Chondrocyte (in vitro differentiated cells): ENCODE measurements at regions not wholly inside any gene's neighbourhood (a gene's known extent, or its start where the extent isn't known, plus 50 kb on each side); places are given as distances from the start of the nearest gene placed in this dataset.
"Not testable (repeated sequence)": the region's sequence is repeated elsewhere in the genome, so short reads cannot be mapped to it uniquely, and the experiment has no call there.

Experiments
- DNase-seq: peaks from one replicate; pipeline ENCODE4 v3.0.0; 2021; ENCODE audit warnings: mixed read lengths, low spot score
- H3K27ac Mint-ChIP-seq: one replicate; pipeline ENCODE4 v1.8.0; 2021; ENCODE audit warnings: mild to moderate bottlenecking, moderate library complexity, mixed read lengths; ENCODE audit not compliant: unreplicated experiment
- H3K27me3 Mint-ChIP-seq: 2 replicates; pipeline ENCODE4 v1.8.0; 2021; ENCODE audit warnings: low read depth, mixed read lengths
- H3K36me3 Mint-ChIP-seq: 2 replicates; pipeline ENCODE4 v1.8.0; 2021; ENCODE audit warnings: low read depth, mixed read lengths
- H3K4me1 Mint-ChIP-seq: 2 replicates; pipeline ENCODE4 v1.8.0; 2021; ENCODE audit warnings: low read depth, mild to moderate bottlenecking, mixed read lengths
- H3K4me3 Mint-ChIP-seq: one replicate; pipeline ENCODE4 v1.8.0; 2021; ENCODE audit warnings: mild to moderate bottlenecking, moderate library complexity, mixed read lengths; ENCODE audit not compliant: unreplicated experiment
- H3K9me3 Mint-ChIP-seq: 2 replicates; pipeline ENCODE4 v1.8.0; 2021; ENCODE audit warnings: low read depth, mixed read lengths
- CTCF ChIP-seq: fragments of 200-600 bp; sonication (generic); IDR thresholded peaks from 2 replicates; pipeline ENCODE4 v1.5.0; 2021; ENCODE audit warnings: antibody characterized with exemption, mild to moderate bottlenecking, moderate library complexity

- no peaks in the 10 kb centered on the region for H3K4me1 Mint-ChIP-seq
These were observed 56.2 kb upstream of the LRRTM4 start for GRCh38 chr2:77578354-77578753.

GRCh38 chr2:77579076-77579769 is 57.0 kb upstream of the LRRTM4 start:
- Mint-ChIP-seq H3K27me3 (no peaks in the 10 kb centered on the region), H3K4me1 (no peaks in the 10 kb centered on the region), H3K36me3 (no peaks in the 10 kb centered on the region), H3K4me3 (no peak overlapping the region), H3K27ac (no peak overlapping the region), H3K9me3 (peaks cover 11% of the 10 kb centered on the region)
- no peak for DNase-seq
- no peak for TF ChIP-seq CTCF

More at GRCh38 chr2:77578354-77578753, 56.2 kb upstream of the LRRTM4 start:
- Mint-ChIP-seq H3K4me3 (no peak overlapping the region), H3K9me3 (peaks cover 3% of the 10 kb centered on the region), H3K27ac (no peak overlapping the region), H3K27me3 (no peaks in the 10 kb centered on the region), H3K36me3 (no peaks in the 10 kb centered on the region)
- no peak for TF ChIP-seq CTCF
- no peak for DNase-seq

- Mint-ChIP-seq H3K27ac (no peak overlapping the region), H3K36me3 (no peaks in the 10 kb centered on the region), H3K4me1 (no peaks in the 10 kb centered on the region), H3K9me3 (peaks cover 16% of the 10 kb centered on the region), H3K27me3 (peaks cover 1% of the 10 kb centered on the region), H3K4me3 (no peak overlapping the region)
- no peak for TF ChIP-seq CTCF
- no peak for DNase-seq
These were observed 66.3 kb upstream of the LRRTM4 start for GRCh38 chr2:77588438-77588837.

GRCh38 chr2:77590298-77590917 is 68.2 kb upstream of the LRRTM4 start:
- no peaks in the 10 kb centered on the region for H3K36me3 Mint-ChIP-seq
- H3K27ac Mint-ChIP-seq = no peak overlapping the region
- peaks cover 1% of the 10 kb centered on the region for H3K27me3 Mint-ChIP-seq
- no peak overlapping the region for H3K4me3 Mint-ChIP-seq
- H3K9me3 Mint-ChIP-seq = peaks cover 9% of the 10 kb centered on the region
- peak; percentile 91 for DNase-seq
- no peaks in the 10 kb centered on the region for H3K4me1 Mint-ChIP-seq
- no peak for TF ChIP-seq CTCF

- peak overlapping the region; percentile 28 for H3K4me3 Mint-ChIP-seq
- not testable (repeated sequence) for H3K27ac Mint-ChIP-seq
These were observed 70.8 kb upstream of the LRRTM4 start for GRCh38 chr2:77592955-77593354.

GRCh38 chr2:77602771-77603170 is 80.6 kb upstream of the LRRTM4 start:
- Mint-ChIP-seq H3K9me3 (no peaks in the 10 kb centered on the region), H3K36me3 (no peaks in the 10 kb centered on the region), H3K4me3 (no peak overlapping the region), H3K4me1 (no peaks in the 10 kb centered on the region), H3K27me3 (peaks cover 3% of the 10 kb centered on the region), H3K27ac (no peak overlapping the region)
- DNase-seq = no peak
- TF ChIP-seq CTCF = no peak

More at GRCh38 chr2:77592955-77593354, 70.8 kb upstream of the LRRTM4 start:
- not testable (repeated sequence) for H3K27me3 Mint-ChIP-seq, H3K9me3 Mint-ChIP-seq, DNase-seq, H3K4me1 Mint-ChIP-seq, H3K36me3 Mint-ChIP-seq
